Suprapubic skin (tissue), 3 donors: ENCODE measurements at regions not wholly inside any gene's neighbourhood (a gene's known extent, or its start where the extent isn't known, plus 50 kb on each side); places are given as distances from the start of the nearest gene placed in this dataset.

Experiments
- CTCF ChIP-seq, 2 donors: fragments of 200-600 bp in 1 of 2; fragments of 450-650 bp in 1 of 2; sonication (generic) in 1 of 2; IDR thresholded peaks; one replicate each; pipeline ENCODE4 v1.5.1; 2016 to 2019; ENCODE audit warnings: antibody characterized with exemption in 2 of 2, mild to moderate bottlenecking in 1 of 2, moderate library complexity in 1 of 2
- EP300 ChIP-seq: sonication (generic); formaldehyde crosslinking; IDR thresholded peaks from one replicate; pipeline ENCODE4 v1.6.1; 2017; ENCODE audit warnings: antibody characterized with exemption
- POLR2A ChIP-seq, 2 donors: fragments of 450-650 bp; IDR thresholded peaks; one replicate each; pipeline ENCODE4 v1.6.1; 2017; ENCODE audit warnings: antibody characterized with exemption in 2 of 2, mild to moderate bottlenecking in 2 of 2, moderate library complexity in 2 of 2

GRCh38 chr10:42380926-42381547 is 257.3 kb downstream of the ZNF33B start:
- TF ChIP-seq CTCF (IDR thresholded peaks at IDR 0.05) (no peak), POLR2A (IDR thresholded peaks at IDR 0.05) (no peak), EP300 (no peak)
